HG03469 (cell line): ENCODE measurements at regions not wholly inside any gene's neighbourhood (a gene's known extent, or its start where the extent isn't known, plus 50 kb on each side); places are given as distances from the start of the nearest gene placed in this dataset.

Source experiments
- ATAC-seq: cut with Tn5 transposase; IDR thresholded peaks from one replicate; pipeline ENCODE4 v1.9.1; 2021; ENCODE audit warnings: mild to moderate bottlenecking, moderate library complexity, moderate number of reproducible peaks; ENCODE audit not compliant: unreplicated experiment

DNA sequence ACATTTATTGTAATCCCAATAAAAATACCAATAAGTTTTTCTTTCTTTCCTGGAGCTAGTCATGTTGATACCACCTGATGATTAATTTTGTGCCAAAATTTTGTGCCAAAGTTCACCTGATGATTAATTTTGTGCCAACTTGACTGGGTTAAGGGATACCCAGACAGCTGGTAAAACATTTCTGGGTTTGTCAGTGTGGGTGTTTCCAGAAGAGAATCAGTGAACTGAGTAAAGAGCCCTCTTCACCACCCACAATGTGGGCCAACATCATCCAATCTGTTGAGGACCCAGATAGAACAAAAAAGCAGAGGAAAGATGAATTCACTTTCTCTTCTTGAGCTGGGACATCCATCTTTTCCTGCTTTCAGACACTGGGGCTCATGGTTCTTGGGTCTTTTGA is 292.9 kb downstream of the LMO7 start:
- no peak for ATAC-seq

DNA sequence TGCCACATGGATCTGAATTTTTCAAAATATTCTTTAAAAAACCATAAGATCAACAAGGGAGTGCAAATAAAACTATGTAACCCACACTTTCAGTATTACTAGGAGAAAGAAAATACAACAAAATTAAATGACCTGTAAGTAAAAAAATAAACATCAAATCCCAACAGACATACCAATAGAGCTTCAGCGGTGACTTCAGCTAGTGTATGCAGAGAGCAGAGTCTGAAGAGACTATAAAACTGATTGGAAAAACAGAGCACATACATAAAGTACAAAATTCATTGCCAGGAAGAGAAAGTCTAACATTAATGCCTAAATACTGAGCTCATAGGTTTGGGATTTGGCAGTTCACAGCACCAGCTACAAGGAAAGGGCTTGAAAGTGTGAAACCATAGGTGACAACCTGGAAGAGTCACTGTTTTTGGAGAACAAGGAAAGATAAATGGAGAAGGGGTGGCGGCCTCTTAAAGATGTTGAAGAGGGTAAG is 291.1 kb downstream of the LMO7 start:
- ATAC-seq = no peak

DNA sequence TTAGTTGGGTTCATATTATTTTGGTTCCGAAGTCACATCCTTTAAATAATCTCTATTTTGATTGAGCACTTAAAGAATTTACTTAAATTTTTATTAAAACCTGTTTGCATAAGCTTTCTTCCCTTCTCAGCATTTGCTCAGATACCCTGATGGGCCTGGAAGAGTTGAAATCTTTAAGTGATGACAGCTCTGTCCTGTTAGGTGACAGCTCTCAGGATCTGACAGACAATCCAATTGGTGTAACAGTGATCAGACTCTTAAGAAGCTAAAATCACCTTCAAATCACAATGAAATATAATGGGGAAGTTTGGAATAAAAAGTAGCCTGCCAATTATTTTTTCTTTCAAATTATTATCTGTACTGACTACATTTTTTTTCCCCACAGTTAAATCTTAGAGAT is 284.4 kb downstream of the LMO7 start:
- no peak for ATAC-seq

DNA sequence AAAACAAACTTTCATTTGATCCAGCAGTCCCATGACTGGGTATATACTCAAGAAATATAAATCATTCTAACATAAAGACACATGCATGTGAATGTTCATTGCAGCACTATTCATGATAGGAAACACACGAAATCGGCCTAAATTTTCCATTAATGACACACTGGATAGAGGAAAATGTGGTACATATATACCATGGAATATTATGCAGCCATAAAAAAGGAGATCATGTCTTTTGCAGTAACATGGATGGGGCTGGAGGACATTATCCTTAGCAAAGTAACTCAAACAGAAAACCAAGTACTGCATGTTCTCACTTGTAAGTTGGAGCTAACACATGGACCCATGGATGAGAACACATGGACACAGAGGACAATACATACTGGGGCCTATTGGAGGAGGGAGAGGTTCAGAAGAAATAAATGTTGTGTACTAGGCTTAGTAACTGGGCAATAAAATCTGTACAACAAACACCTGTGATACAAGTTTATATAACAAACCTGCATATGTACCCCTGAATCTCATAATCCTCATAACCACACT is 283.6 kb downstream of the LMO7 start:
- no peak for ATAC-seq

- no peak for ATAC-seq
These were observed 278.9 kb downstream of the LMO7 start for GRCh38 chr13:75915066-75915465.

GRCh38 chr13:75913925-75914324 is 277.8 kb downstream of the LMO7 start:
- ATAC-seq = no peak

DNA sequence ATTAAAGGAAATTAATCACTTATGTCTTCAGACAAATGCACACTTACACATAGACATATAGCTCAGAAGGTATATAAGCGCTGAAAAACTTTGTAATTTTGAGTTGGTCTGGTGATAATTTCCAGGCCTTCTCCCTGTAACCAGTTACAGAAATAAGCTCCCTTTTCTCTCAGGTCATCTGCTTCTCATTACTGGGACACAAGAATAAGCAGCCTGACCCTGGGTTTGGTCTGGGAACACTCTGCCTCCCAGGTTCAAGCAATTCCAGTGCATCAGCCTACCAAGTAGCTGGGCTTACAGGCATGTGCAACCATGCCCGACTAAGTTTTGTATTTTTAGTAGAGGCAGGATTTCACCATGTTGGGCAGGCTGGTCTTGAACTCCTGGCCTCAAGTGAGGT is 274.5 kb downstream of the LMO7 start:
- ATAC-seq = no peak
